Medulla oblongata (tissue), 1 donor: ENCODE measurements at regions not wholly inside any gene's neighbourhood (a gene's known extent, or its start where the extent isn't known, plus 50 kb on each side); places are given as distances from the start of the nearest gene placed in this dataset.
A peak's percentile ranks its signal among the peaks of the same experiment; 100 is the strongest.
"Not testable (repeated sequence)": the region's sequence is repeated elsewhere in the genome, so short reads cannot be mapped to it uniquely, and the experiment has no call there.

ENCODE experiments used
- DNase-seq: peaks from one replicate; pipeline ENCODE4 v3.0.0-alpha.2; 2015; ENCODE audit errors: extremely low spot score

- no peak for DNase-seq
Measured at GRCh38 chr2:122018736-122019135, 263.3 kb downstream of the TSN start.

- DNase-seq, result peak; percentile 24
Measured at GRCh38 chr2:122019724-122020123, 264.3 kb downstream of the TSN start.

GRCh38 chr2:122020377-122020776 is 264.9 kb downstream of the TSN start:
- no peak for DNase-seq

GRCh38 chr2:122021941-122022340 is 266.5 kb downstream of the TSN start:
- no peak for DNase-seq

- no peak for DNase-seq
Measured at GRCh38 chr2:122022531-122022930, 267.1 kb downstream of the TSN start.

GRCh38 chr2:122023059-122023864 is 267.8 kb downstream of the TSN start:
- DNase-seq, result no peak

- no peak for DNase-seq
Measured at GRCh38 chr2:122027510-122028217, 272.2 kb downstream of the TSN start.

GRCh38 chr2:122028371-122029100 is 273.1 kb downstream of the TSN start:
- DNase-seq, result no peak

GRCh38 chr2:122029456-122029855 is 274.0 kb downstream of the TSN start:
- no peak for DNase-seq

- no peak for DNase-seq
Measured at GRCh38 chr2:122029945-122030344, 274.5 kb downstream of the TSN start.

GRCh38 chr2:122031544-122032263 is 276.3 kb downstream of the TSN start:
- no peak for DNase-seq

- no peak for DNase-seq
Measured at GRCh38 chr2:122032264-122032645, 276.8 kb downstream of the TSN start.

- no peak for DNase-seq
Measured at GRCh38 chr2:122033778-122034177, 278.3 kb downstream of the TSN start.

- DNase-seq, result no peak
Measured at GRCh38 chr2:122034344-122034743, 278.9 kb downstream of the TSN start.

- no peak for DNase-seq
Measured at GRCh38 chr2:122034777-122035176, 279.3 kb downstream of the TSN start.

- DNase-seq, result not testable (repeated sequence)
Measured at GRCh38 chr2:122038816-122039215, 283.4 kb downstream of the TSN start.

- no peak for DNase-seq
Measured at GRCh38 chr2:122041455-122041854, 286.0 kb downstream of the TSN start.

- not testable (repeated sequence) for DNase-seq
Measured at GRCh38 chr2:122051659-122052058, 296.2 kb downstream of the TSN start.

- no peak for DNase-seq
Measured at GRCh38 chr2:122055521-122055931, 300.1 kb downstream of the TSN start.

- DNase-seq, result no peak
Measured at GRCh38 chr2:122056853-122057252, 301.4 kb downstream of the TSN start.

- no peak for DNase-seq
Measured at GRCh38 chr2:122061206-122061605, 305.8 kb downstream of the TSN start.

GRCh38 chr2:122061831-122062230 is 306.4 kb downstream of the TSN start:
- no peak for DNase-seq
